A549 (cell line): ENCODE measurements at regions not wholly inside any gene's neighbourhood (a gene's known extent, or its start where the extent isn't known, plus 50 kb on each side); places are given as distances from the start of the nearest gene placed in this dataset.

Source experiments
- ATAC-seq, 2 experiments: fragments of 200-7000 bp in 1 of 2; fragments of >200 bp in 1 of 2; cut with Nextera tagmentation in 1 of 2; cut with Tn5 transposase in 1 of 2; 3 replicates each; pipeline versions ENCODE4 v1.8.0 to v1.9.1; 2018 to 2020; ENCODE audit warnings: mild to moderate bottlenecking in 1 of 2, moderate library complexity in 1 of 2
- CTCF ChIA-PET: fragments of 300-600 bp; sonication (Branson Sonifier 250); formaldehyde crosslinking; extraction: SDS; loops from one replicate; lab custom pipeline; 2021; ENCODE audit warnings: antibody characterized with exemption, inconsistent platforms; lab: Yijun Ruan, JAX
- POLR2A ChIA-PET: fragments of 350-600 bp; formaldehyde crosslinking; extraction: SDS; loops from one replicate; lab custom pipeline; 2021; ENCODE audit warnings: antibody characterized with exemption, inconsistent platforms; lab: Yijun Ruan, JAX
- DNase-seq, 2 experiments: peaks; one replicate each; pipeline versions ENCODE4 v3.0.0 to v3.0.0-alpha.2; 2011 to 2016; ENCODE audit warnings: low read depth in 1 of 2, low spot score in 1 of 2
- FAIRE-seq: peaks from 2 replicates; lab custom pipeline; 2011; peaks lifted over from hg19 to GRCh38; lab: Jason Lieb, UNC
- H3K27ac ChIP-seq, 2 experiments: fragments of >200 bp; sonication (Bioruptor Twin); formaldehyde crosslinking; 3 replicates each; pipeline ENCODE4 v1.5.1; 2016 to 2017
- H3K4me1 ChIP-seq: fragments of >200 bp; sonication (Bioruptor Twin); formaldehyde crosslinking; 3 replicates; pipeline ENCODE4 v1.6.1; 2016
- H3K4me2 ChIP-seq: fragments of >200 bp; sonication (Bioruptor Twin); formaldehyde crosslinking; 3 replicates; pipeline ENCODE4 v1.6.1; 2016
- H3K4me3 ChIP-seq: fragments of >200 bp; sonication (Bioruptor Twin); formaldehyde crosslinking; 3 replicates; pipeline ENCODE4 v1.5.1; 2016
- H3K9me3 ChIP-seq: fragments of >200 bp; sonication (Bioruptor Twin); formaldehyde crosslinking; 3 replicates; pipeline ENCODE4 v1.6.1; 2016
- CHD2 ChIP-seq: fragments of 150-350 bp; IDR thresholded peaks from 2 replicates; pipeline ENCODE4 v1.6.1; 2014; ENCODE audit warnings: low read length; ENCODE audit not compliant: partially characterized antibody
- CHD4 ChIP-seq: fragments of 200-600 bp; sonication (generic); IDR thresholded peaks from 2 replicates; pipeline ENCODE4 v1.6.1; 2016; ENCODE audit warnings: antibody characterized with exemption, mild to moderate bottlenecking, borderline replicate concordance
- EHF ChIP-seq: fragments of 250-450 bp; sonication (Bioruptor Pico); IDR thresholded peaks from 2 replicates; pipeline ENCODE4 v1.5.0; 2020; ENCODE audit warnings: mild to moderate bottlenecking
- EP300 ChIP-seq, 2 experiments: fragments of >200 bp; sonication (Bioruptor Twin); formaldehyde crosslinking; IDR thresholded peaks; 2 replicates in 1 of 2; 3 replicates in 1 of 2; pipeline ENCODE4 v1.6.1; 2016 to 2017
- FOXS1 ChIP-seq: fragments of 250-450 bp; sonication (Bioruptor Pico); IDR thresholded peaks from 2 replicates; pipeline ENCODE4 v1.5.0; 2020; ENCODE audit warnings: mild to moderate bottlenecking, moderate library complexity
- GATA3 ChIP-seq: IDR thresholded peaks from 2 replicates; pipeline ENCODE4 v1.6.1; 2012; ENCODE audit warnings: borderline replicate concordance
- JUN ChIP-seq, 2 experiments: fragments of >200 bp; sonication (Bioruptor Twin); formaldehyde crosslinking; IDR thresholded peaks; 2 replicates in 1 of 2; 3 replicates in 1 of 2; pipeline ENCODE4 v1.6.1; 2016 to 2017
- JUNB ChIP-seq: fragments of >200 bp; sonication (Bioruptor Twin); formaldehyde crosslinking; IDR thresholded peaks from 2 replicates; pipeline ENCODE4 v1.6.1; 2016
- KDM1A ChIP-seq: fragments of 200-600 bp; sonication (generic); IDR thresholded peaks from 2 replicates; pipeline ENCODE4 v1.6.1; 2016; ENCODE audit warnings: low read depth, mild to moderate bottlenecking
- MAFK ChIP-seq: fragments of 450-650 bp; IDR thresholded peaks from 2 replicates; pipeline ENCODE4 v1.6.1; 2014; ENCODE audit not compliant: partially characterized antibody
- MYC ChIP-seq: IDR thresholded peaks from 2 replicates; pipeline ENCODE4 v1.6.1; 2012; ENCODE audit warnings: mild to moderate bottlenecking, inconsistent platforms, low read length, improper control_type of control experiment, borderline replicate concordance
- NFE2L2 ChIP-seq: fragments of 150-350 bp; conservative IDR thresholded peaks from 2 replicates; pipeline ENCODE4 v1.6.1; 2014; ENCODE audit warnings: low read length
- NPAS2 ChIP-seq: fragments of 250-450 bp; sonication (Bioruptor Pico); IDR thresholded peaks from 2 replicates; pipeline ENCODE4 v1.8.0; 2022; ENCODE audit warnings: mild to moderate bottlenecking, moderate library complexity, borderline replicate concordance
- NR3C1 ChIP-seq: fragments of >200 bp; sonication (Bioruptor Twin); formaldehyde crosslinking; IDR thresholded peaks from 3 replicates; pipeline ENCODE4 v1.6.1; 2017
- RCOR1 ChIP-seq: fragments of 150-350 bp; IDR thresholded peaks from 2 replicates; pipeline ENCODE4 v1.6.1; 2014; ENCODE audit warnings: antibody characterized with exemption, low read length, low read depth
- SREBF2 ChIP-seq: fragments of 450-650 bp; IDR thresholded peaks from 2 replicates; pipeline ENCODE4 v1.6.1; 2014; ENCODE audit warnings: mild to moderate bottlenecking, moderate library complexity
- TP53 ChIP-seq: fragments of 250-450 bp; sonication (Bioruptor Pico); IDR thresholded peaks from 2 replicates; pipeline ENCODE4 v1.5.0; 2021; ENCODE audit warnings: mild to moderate bottlenecking, moderate library complexity
- ZNF302 ChIP-seq: fragments of 250-450 bp; sonication (Bioruptor Pico); IDR thresholded peaks from 2 replicates; pipeline ENCODE4 v1.9.0; 2021; ENCODE audit warnings: inconsistent platforms, mild to moderate bottlenecking, moderate library complexity
- WGBS: methylation state at CpG from one replicate; pipeline ENCODE4 v1.1.6; 2017; ENCODE audit errors: missing lambda C conversion rate; 5-methylcytosine and 5-hydroxymethylcytosine counted together
- TF ChIP-seq, protein P1 (sequence below): IDR thresholded peaks from 2 replicates; pipeline ENCODE4 v1.6.1; 2012; ENCODE audit warnings: low read depth, borderline replicate concordance
- TF ChIP-seq, protein P2 (sequence below): IDR thresholded peaks from 2 replicates; pipeline ENCODE4 v1.6.1; 2012
- TF ChIP-seq, protein P3 (sequence below): fragments of 250-450 bp; sonication (Bioruptor Pico); IDR thresholded peaks from 2 replicates; pipeline ENCODE4 v1.5.0; 2021; ENCODE audit warnings: mild to moderate bottlenecking, moderate library complexity, borderline replicate concordance
- TF ChIP-seq, protein P4 (sequence below): IDR thresholded peaks from 2 replicates; pipeline ENCODE4 v1.6.1; 2012
- TF ChIP-seq, protein P5 (sequence below): fragments of >200 bp; sonication (Bioruptor Twin); formaldehyde crosslinking; IDR thresholded peaks from 2 replicates; pipeline ENCODE4 v1.6.1; 2016

DNA sequence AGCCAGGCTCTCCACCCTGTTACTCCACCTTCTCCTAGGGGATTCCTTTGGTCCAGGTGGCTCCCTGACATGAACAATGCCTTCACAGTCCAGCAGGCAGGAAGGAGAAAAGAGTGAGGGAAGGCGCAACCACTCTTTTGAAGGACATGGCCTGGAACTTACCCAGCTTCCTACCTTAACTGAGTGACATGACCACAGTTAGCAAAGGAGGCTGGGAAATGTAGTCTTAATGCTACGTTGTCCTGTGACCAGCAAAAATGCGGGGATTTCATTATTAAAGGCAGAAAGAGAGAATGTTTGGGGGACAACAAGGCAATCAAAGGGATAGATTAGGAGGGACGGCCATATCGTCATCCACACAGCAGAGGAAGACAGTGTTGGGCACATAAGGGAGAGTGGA lies 100.3 kb upstream of the ERCC6L2 start (continued):
- TF ChIP-seq, protein P1, sequence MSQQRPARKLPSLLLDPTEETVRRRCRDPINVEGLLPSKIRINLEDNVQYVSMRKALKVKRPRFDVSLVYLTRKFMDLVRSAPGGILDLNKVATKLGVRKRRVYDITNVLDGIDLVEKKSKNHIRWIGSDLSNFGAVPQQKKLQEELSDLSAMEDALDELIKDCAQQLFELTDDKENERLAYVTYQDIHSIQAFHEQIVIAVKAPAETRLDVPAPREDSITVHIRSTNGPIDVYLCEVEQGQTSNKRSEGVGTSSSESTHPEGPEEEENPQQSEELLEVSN: no peak
- TF ChIP-seq CHD2: no peak
- TF ChIP-seq KDM1A: no peak
- TF ChIP-seq MYC: no peak
- no peak for TF ChIP-seq NPAS2
- no peak for TF ChIP-seq CHD4
- TF ChIP-seq FOXS1 (CRISPR knock-in tag): no peak
- no peak for TF ChIP-seq NFE2L2
- TF ChIP-seq, all 56 proteins: peak for 0

DNA sequence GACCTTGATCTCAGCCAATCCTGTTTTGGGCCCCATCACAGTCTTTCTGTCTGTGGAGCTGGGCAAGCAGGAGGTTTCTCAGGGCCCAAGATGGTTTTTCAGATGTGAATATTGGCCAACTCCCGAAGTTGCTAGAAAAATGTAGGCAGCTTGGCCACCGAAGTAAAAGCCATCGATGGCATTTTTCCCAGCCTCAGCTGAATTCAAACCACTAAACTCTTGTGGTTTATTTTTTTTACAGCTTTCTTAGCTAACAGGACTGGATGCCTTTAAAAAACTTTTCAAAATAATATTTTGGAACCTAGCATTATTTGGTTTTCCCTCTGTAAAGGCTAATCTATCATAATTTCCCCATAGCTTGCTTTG lies 102.5 kb upstream of the ERCC6L2 start:
- Histone ChIP-seq H3K4me2 (no peak overlapping the region), H3K9me3 (no peaks in the 10 kb centered on the region), H3K4me3 (no peak overlapping the region), H3K27ac (no peak overlapping the region), H3K4me1 (no peaks in the 10 kb centered on the region)
- POLR2A ChIA-PET: no interaction called here
- WGBS: 86% methylated on average over 3 of the region's 3 CpGs
- no peak for FAIRE-seq
- TF ChIP-seq, protein P2, sequence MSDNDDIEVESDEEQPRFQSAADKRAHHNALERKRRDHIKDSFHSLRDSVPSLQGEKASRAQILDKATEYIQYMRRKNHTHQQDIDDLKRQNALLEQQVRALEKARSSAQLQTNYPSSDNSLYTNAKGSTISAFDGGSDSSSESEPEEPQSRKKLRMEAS: no peak
- TF ChIP-seq, protein P3, sequence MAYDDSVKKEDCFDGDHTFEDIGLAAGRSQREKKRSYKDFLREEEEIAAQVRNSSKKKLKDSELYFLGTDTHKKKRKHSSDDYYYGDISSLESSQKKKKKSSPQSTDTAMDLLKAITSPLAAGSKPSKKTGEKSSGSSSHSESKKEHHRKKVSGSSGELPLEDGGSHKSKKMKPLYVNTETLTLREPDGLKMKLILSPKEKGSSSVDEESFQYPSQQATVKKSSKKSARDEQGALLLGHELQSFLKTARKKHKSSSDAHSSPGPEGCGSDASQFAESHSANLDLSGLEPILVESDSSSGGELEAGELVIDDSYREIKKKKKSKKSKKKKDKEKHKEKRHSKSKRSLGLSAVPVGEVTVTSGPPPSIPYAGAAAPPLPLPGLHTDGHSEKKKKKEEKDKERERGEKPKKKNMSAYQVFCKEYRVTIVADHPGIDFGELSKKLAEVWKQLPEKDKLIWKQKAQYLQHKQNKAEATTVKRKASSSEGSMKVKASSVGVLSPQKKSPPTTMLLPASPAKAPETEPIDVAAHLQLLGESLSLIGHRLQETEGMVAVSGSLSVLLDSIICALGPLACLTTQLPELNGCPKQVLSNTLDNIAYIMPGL (CRISPR knock-in tag): no peak
- no peak for TF ChIP-seq EHF (CRISPR knock-in tag)
- TF ChIP-seq, protein P1: no peak
- no peak for TF ChIP-seq JUNB
- TF ChIP-seq ZNF302: no peak
- TF ChIP-seq, protein P4, sequence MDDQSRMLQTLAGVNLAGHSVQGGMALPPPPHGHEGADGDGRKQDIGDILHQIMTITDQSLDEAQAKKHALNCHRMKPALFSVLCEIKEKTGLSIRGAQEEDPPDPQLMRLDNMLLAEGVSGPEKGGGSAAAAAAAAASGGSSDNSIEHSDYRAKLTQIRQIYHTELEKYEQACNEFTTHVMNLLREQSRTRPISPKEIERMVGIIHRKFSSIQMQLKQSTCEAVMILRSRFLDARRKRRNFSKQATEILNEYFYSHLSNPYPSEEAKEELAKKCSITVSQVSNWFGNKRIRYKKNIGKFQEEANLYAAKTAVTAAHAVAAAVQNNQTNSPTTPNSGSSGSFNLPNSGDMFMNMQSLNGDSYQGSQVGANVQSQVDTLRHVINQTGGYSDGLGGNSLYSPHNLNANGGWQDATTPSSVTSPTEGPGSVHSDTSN: no peak
- no peak for TF ChIP-seq JUN (IDR thresholded peaks at IDR 0.05)
- TF ChIP-seq GATA3: no peak
- no peak for TF ChIP-seq EP300 (IDR thresholded peaks at IDR 0.05)
- TF ChIP-seq MAFK: no peak
- no peak for TF ChIP-seq KDM1A
- TF ChIP-seq RCOR1: no peak
- TF ChIP-seq NR3C1: no peak
- TF ChIP-seq NFE2L2: no peak
- TF ChIP-seq, protein P5, sequence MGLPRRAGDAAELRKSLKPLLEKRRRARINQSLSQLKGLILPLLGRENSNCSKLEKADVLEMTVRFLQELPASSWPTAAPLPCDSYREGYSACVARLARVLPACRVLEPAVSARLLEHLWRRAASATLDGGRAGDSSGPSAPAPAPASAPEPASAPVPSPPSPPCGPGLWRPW: no peak
- no peak for TF ChIP-seq NPAS2
- TF ChIP-seq SREBF2: no peak
- TF ChIP-seq FOXS1 (CRISPR knock-in tag): no peak
- TF ChIP-seq TP53 (CRISPR knock-in tag): no peak
- CTCF ChIA-PET: interaction anchor here (0.6 to 1.0 kb wide), 2 partner anchors 16 to 549 kb away, joined by 3 to 5 read pairs; no protein-coding TSS in a partner anchor
- no peak for DNase-seq
- no peak for ATAC-seq
